ENCODE measurements at regions not wholly inside any gene's neighbourhood (a gene's known extent, or its start where the extent isn't known, plus 50 kb on each side); places are given as distances from the start of the nearest gene placed in this dataset.

DNA sequence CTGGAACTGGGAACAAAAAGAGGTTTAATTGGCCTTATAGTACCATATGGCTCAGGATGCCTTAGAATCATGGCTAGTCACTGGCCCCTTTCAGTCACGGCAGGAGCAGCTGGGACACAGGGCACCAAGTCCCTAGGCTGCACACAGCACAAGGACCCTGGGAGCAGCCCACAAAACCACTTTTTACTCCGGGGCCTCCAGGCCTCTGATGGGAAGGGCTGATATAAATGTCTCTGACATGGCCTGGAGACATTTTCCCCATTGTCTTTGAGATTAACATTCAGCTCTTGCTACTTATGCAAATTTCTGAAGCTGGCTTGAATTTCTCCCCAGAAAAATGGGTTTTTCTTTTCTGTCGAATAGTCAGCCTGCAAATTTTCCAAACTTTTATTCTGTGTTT lies 1026.4 kb upstream of the COX7C start:
- H3K36me3 ChIP-seq (ENCODE audit: insufficient read depth, low read length) = no peaks in the 10 kb centered on the region
- no peaks in the 10 kb centered on the region for H3K9me3 ChIP-seq (ENCODE audit: insufficient read depth, low read depth, low read length)
- no peak overlapping the region for H2AFZ ChIP-seq (ENCODE audit: low read length)
- no peaks in the 10 kb centered on the region for H3K9me2 ChIP-seq (replicated peaks; ENCODE audit: low read depth, low read length)
- no peak for TF ChIP-seq EZH2phosphoT487 (IDR thresholded peaks at IDR 0.05; ENCODE audit: borderline replicate concordance)
- TF ChIP-seq CTCF (conservative IDR thresholded peaks at IDR 0.05; ENCODE audit: low read length) = no peak
- no peak overlapping the region for H3K4me2 ChIP-seq (ENCODE audit: low read depth, low read length, poor library complexity, severe bottlenecking)
- H3K4me1 ChIP-seq (ENCODE audit: insufficient read depth, low read length, poor library complexity, severe bottlenecking) = no peaks in the 10 kb centered on the region
- no peak overlapping the region for H3K9ac ChIP-seq (ENCODE audit: low read depth, low read length, poor library complexity, severe bottlenecking)
- no peak overlapping the region for H3K4me3 ChIP-seq (ENCODE audit: low read length, poor library complexity, severe bottlenecking)
- H3K27me3 ChIP-seq (ENCODE audit: insufficient read depth, low read length, poor library complexity, severe bottlenecking) = no peaks in the 10 kb centered on the region
- H4K20me1 ChIP-seq (ENCODE audit: insufficient read depth, low read length, poor library complexity, severe bottlenecking) = no peaks in the 10 kb centered on the region
- no peaks in the 10 kb centered on the region for H3K79me2 ChIP-seq (ENCODE audit: insufficient read depth, low read length)
- no peaks in the 10 kb centered on the region for H3F3A ChIP-seq (ENCODE audit: low read depth)

DNA sequence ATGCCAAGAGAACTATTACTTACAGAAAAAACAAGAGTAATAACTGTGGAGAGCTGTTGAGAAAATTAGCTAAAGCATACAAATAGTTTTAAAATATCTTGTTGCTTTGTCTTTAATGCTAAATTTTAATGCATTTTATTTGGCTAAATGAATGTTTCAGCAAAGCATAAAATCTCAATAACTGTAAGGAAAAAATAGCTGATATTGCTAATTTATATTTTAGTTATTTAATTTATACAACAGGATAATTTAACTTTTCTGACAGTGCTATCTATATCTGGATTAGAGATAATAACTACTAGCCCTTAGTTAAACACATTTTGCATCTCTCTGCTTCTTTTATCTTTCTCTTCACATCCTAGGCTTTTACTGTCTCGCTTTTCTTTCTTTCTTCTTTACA lies 1014.9 kb upstream of the COX7C start:
- Histone ChIP-seq H3K9me3 (ENCODE audit: insufficient read depth, low read depth, low read length) (no peaks in the 10 kb centered on the region), H3K4me2 (ENCODE audit: low read depth, low read length, poor library complexity, severe bottlenecking) (no peak overlapping the region), H3K36me3 (ENCODE audit: insufficient read depth, low read length) (no peaks in the 10 kb centered on the region), H3K27me3 (ENCODE audit: insufficient read depth, low read length, poor library complexity, severe bottlenecking) (no peaks in the 10 kb centered on the region), H3F3A (ENCODE audit: low read depth) (no peaks in the 10 kb centered on the region), H3K9ac (ENCODE audit: low read depth, low read length, poor library complexity, severe bottlenecking) (no peak overlapping the region), H3K4me1 (ENCODE audit: insufficient read depth, low read length, poor library complexity, severe bottlenecking) (no peaks in the 10 kb centered on the region), H3K9me2 (replicated peaks; ENCODE audit: low read depth, low read length) (no peaks in the 10 kb centered on the region), H3K4me3 (ENCODE audit: low read length, poor library complexity, severe bottlenecking) (no peak overlapping the region), H3K79me2 (ENCODE audit: insufficient read depth, low read length) (no peaks in the 10 kb centered on the region), H2AFZ (ENCODE audit: low read length) (no peak overlapping the region), H4K20me1 (ENCODE audit: insufficient read depth, low read length, poor library complexity, severe bottlenecking) (no peaks in the 10 kb centered on the region)
- no peak for TF ChIP-seq EZH2phosphoT487 (IDR thresholded peaks at IDR 0.05; ENCODE audit: borderline replicate concordance)
- TF ChIP-seq CTCF (conservative IDR thresholded peaks at IDR 0.05; ENCODE audit: low read length) = no peak

- TF ChIP-seq CTCF (conservative IDR thresholded peaks at IDR 0.05; ENCODE audit: low read length) = no peak
- no peak for TF ChIP-seq EZH2phosphoT487 (IDR thresholded peaks at IDR 0.05; ENCODE audit: borderline replicate concordance)
- Histone ChIP-seq H3K36me3 (ENCODE audit: insufficient read depth, low read length) (no peaks in the 10 kb centered on the region), H3K9ac (ENCODE audit: low read depth, low read length, poor library complexity, severe bottlenecking) (no peak overlapping the region), H3K9me3 (ENCODE audit: insufficient read depth, low read depth, low read length) (no peaks in the 10 kb centered on the region), H3K27me3 (ENCODE audit: insufficient read depth, low read length, poor library complexity, severe bottlenecking) (no peaks in the 10 kb centered on the region), H3K4me1 (ENCODE audit: insufficient read depth, low read length, poor library complexity, severe bottlenecking) (no peaks in the 10 kb centered on the region), H3K9me2 (replicated peaks; ENCODE audit: low read depth, low read length) (no peaks in the 10 kb centered on the region), H3F3A (ENCODE audit: low read depth) (no peaks in the 10 kb centered on the region), H2AFZ (ENCODE audit: low read length) (no peak overlapping the region), H3K79me2 (ENCODE audit: insufficient read depth, low read length) (no peaks in the 10 kb centered on the region), H3K4me2 (ENCODE audit: low read depth, low read length, poor library complexity, severe bottlenecking) (no peak overlapping the region), H4K20me1 (ENCODE audit: insufficient read depth, low read length, poor library complexity, severe bottlenecking) (no peaks in the 10 kb centered on the region), H3K4me3 (ENCODE audit: low read length, poor library complexity, severe bottlenecking) (no peak overlapping the region)
Measured at GRCh38 chr5:85604378-85604777, 1013.4 kb upstream of the COX7C start.

All from Loucy (cell line).